H4 (cell line): ENCODE measurements at regions not wholly inside any gene's neighbourhood (a gene's known extent, or its start where the extent isn't known, plus 50 kb on each side); places are given as distances from the start of the nearest gene placed in this dataset.
"Not testable (repeated sequence)": the region's sequence is repeated elsewhere in the genome, so short reads cannot be mapped to it uniquely, and the experiment has no call there.

Experiments
- DNase-seq: peaks from one replicate; pipeline ENCODE4 v3.0.0-alpha.2; 2015; ENCODE audit warnings: low spot score

- no peak for DNase-seq
These were observed 92.6 kb downstream of the KIF26A start for GRCh38 chr14:104230946-104231345.

DNA sequence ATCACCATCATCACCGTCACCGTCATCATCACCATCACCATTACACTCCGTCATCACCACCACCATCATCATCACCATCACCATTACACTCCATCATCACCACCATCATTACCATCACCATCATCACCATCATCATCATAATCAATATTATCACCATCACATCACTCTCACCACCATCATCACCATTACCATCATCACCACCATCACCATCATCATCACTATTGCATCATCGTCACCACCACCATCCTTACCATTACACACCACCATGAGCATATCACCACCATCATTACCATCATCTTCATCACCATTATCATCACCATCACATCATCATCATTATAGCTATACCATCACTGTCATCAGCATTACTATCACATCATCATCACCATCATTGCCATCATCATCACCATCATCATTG, 93.7 kb downstream of the KIF26A start:
- no peak for DNase-seq

- DNase-seq: not testable (repeated sequence)
These were observed 95.8 kb downstream of the KIF26A start for GRCh38 chr14:104234007-104234786.

DNA sequence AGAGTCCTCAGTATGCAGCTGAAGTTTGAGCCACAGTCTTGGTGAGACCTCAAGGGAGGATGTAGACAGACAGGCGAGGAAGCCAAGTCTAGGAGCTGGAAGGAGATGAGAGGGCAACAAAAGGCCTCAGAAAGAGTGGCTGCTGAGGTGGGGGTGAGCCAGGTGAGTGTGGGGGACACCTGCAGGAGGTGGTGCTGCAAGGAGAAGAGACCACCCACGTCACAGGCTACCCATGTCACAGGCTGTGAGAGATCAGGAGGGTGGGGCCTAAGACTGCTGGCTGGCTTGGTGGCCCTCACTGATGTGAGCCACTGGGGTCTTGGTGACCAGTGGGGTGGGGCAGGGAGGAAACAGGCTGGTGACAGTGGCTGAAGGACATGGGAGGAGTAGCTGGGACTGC, 97.3 kb downstream of the KIF26A start:
- no peak for DNase-seq

GRCh38 chr14:104237651-104238423, 99.5 kb downstream of the KIF26A start:
- DNase-seq: no peak

DNA sequence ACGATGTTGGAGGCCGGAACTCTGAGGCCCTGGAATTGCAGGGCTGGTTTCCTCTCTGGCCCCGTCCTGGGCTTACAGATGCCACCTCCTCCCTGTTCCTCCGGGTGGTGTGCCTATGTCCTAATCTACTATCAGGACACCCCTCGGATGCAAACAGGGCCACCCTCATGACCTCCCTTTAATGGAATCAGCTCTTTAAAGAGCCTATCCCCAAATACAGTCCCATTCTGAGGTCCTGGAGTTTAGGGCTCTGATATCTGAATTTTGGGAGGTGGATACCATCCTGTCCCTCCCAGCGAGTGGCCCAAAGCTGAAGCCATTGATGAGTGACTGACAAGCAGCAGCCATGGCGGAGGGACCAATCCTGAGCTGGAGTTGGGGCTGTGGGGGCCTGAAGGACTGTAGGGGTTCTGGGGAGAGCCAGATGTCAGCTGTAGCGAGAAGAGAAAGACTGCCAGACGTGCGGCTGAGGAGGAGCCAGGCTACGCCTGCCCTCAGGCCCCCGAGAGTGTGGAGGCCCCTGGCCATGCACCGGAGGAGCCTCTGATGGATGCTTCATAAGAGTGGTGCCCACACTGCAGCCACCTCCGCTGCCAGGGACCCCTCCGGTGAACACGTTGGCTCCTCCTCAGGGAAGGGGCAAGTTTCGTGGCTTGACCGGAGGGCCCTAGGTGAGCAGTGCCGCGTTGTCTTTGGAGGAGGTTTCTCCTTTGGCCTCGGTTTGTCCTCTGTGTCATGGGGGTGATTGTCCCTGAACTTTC, 100.2 kb downstream of the KIF26A start:
- DNase-seq: no peak

- DNase-seq: no peak
These were observed 100.9 kb downstream of the KIF26A start for GRCh38 chr14:104239185-104239775.

DNA sequence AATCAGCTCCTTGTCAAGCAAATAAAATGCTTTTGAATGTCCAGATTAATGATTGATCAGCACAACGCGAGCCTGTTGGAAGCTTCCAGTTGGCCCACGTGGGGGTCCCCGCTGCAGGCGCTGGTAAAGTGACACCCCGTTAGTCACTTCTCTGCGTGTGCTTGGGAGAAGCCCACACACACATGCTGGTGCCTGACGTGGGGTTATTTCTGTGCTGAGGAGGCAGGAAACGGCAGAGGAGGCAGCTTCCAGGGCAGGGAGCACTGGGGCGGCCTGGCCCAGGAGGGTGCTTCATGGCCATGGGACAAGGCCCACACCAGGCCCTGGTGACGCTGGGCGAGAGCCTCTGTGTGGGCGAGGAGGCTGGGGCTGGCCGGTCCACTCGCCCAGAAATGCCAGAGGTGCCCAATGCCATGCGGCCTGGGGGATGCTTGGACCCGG, 101.5 kb downstream of the KIF26A start:
- no peak for DNase-seq

DNA sequence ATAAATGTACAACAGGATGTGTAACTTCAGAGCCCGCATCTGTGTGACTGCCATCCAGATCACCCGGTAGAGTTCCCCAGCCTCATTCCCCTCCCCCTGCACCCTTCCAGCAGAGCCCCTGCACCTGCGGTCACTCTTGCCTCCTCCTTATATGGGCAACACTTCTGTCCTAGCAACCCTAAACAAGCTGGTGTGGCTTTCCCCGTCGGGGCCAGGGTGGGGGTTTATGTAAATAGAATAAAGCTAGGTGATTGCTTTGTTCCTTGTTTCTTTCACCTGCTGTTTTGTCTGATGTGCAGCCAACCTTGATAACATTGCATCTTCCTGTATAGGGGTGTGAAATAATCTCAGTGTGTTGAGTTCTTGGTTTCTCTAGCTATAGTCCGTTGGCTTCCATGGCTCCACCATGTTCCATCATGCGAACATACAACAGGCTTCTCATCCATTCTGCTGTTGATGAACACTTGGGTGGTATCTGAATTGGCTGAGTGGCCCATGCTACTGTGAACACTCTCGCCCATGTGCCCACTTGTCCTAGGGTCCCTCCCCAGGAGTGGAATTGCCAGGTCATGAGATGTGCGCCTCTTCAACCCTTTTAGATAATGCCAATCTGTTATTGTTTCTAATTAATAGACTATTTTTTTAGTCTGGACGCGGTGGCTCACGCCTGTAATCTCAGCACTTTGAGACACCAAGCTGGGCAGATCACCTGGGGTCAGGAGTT, 102.2 kb downstream of the KIF26A start:
- no peak for DNase-seq

DNA sequence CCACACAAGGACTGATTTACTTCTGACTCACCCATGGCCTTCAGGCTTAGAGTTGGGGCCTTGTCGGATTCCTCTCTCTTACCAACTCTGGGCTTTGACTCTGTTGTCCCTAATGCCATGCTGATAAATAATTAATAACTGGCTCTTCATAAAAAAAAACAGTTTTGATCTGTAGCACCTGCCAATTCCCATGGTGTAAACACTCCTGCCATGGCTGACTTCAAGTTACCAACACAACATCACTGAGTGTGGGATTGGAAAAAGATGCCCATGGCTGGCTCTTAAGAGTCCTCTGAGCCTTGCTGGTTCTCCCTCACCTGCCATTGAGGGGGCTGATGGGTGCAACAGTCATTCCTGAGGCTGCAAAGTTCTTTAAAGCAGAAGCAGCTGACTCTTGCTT, 104.8 kb downstream of the KIF26A start:
- no peak for DNase-seq

DNA sequence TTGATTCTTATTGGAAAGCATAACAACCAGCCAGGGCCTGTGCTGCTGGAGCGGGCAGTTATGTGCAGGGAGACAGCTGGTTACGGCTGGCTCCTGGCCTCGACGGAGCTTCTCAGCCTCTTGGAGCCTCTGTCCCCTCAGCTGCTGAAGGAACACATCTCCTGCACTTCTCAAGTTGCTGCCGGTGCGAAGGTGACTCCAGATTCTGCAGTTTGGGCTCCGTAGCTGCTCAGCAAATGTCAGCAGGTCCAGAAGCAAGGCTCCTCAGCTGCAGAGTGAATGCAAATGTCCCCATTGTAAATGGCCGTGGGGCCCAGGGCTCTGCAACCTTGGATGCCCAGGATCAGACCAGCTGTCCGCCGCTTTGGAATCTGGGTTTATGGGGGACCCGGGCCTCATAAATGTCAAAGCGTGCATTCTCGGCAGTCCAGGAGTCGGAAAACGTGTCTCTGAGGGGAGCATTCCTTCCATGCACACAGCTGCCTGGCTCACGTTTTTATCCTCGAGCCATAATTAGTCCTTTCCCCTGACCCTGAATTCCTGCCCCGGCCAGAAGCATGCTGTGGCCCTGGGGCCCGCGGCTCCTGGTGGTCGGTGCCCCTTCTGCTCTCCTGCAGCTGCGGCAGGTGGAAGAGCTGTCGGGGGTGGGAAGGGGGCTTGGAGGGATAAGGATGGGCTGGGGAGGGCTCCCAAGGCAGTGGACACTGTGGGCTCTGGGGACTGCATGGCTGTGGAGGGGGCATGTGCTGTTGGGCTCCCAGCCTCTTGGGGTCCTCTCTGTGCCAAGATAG, 106.0 kb downstream of the KIF26A start:
- DNase-seq: no peak

DNA sequence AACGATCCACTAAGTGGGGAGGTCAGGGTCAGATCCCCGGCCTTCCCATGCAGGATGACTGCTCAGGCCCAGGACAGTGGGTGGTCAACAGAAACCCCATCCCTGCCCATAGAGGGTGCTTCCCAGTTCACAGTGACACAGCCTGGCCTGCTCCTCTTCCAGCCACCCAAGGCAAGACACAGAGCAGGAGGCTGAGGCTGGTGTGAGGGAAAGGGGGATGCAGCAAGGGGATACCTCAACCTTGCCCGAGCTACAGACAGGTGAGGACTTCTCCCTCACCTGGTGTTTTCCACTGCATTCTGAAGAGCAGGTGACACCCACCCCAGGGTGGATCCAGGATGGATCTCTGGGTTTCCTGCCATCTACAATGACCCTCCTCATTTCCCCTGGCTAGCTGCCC, 106.7 kb downstream of the KIF26A start:
- DNase-seq: no peak

DNA sequence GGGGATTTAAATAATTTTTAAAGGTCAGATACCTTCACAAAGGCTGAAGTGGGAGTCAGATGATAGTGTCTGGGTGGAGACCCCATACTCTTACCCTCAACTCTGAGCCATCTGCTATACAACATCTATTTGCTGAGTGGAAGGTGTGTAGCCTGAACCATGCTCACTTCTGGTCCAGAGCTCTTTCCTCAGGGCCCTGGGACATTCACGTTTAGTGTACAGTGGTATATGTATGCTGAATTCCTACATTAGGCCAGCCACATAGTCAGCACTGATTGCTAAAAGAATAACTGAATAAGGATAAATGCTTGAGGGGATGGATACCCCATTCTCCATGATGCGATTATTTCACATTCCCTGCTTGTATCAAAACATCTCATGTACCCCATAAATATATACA, 107.3 kb downstream of the KIF26A start:
- DNase-seq: no peak

DNA sequence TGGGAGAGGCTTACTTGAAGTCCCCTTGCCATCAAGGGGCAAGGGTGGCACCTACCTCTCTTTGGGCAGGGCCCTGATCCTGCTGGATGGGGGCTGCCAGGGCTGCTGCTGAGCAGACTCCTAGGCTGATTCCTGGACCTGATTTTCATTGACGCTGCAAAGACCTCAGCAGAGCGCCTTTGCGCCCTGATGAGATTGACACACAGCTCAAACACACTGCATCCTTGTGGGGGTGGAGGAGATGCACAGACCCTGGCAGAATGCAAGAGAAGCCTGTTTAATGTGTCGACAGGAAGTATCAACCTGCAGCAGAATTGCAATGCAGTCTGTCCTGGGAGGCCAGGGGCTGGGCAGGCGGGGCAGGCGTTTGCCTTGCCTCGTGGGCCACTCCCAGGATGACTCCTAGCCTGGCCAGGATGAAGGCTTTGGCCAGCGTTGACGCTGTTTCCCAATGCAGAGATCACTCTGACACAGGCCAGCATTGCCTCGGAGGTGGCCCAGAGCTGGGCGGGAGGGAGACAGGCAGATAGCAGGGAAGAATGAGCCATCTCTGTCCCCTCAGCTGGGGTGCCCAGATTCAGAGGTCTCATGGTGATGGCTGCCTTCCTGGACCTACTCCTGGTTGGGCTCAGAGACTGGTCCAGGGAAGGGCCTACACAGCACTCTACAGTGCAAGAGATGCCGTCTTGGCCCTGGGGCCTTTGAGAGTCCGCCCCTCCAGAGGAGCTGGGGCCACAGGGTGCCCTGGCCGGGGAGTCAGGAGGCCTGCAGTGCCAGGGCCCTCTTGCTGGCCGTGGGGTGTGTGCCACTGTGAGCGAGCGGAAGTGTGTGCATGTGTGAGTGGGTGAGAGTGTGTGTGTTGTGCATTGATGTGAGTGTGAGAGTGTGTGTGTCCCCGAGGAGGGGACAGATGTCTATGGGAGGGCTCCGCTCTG, 108.3 kb downstream of the KIF26A start:
- DNase-seq: no peak

DNA sequence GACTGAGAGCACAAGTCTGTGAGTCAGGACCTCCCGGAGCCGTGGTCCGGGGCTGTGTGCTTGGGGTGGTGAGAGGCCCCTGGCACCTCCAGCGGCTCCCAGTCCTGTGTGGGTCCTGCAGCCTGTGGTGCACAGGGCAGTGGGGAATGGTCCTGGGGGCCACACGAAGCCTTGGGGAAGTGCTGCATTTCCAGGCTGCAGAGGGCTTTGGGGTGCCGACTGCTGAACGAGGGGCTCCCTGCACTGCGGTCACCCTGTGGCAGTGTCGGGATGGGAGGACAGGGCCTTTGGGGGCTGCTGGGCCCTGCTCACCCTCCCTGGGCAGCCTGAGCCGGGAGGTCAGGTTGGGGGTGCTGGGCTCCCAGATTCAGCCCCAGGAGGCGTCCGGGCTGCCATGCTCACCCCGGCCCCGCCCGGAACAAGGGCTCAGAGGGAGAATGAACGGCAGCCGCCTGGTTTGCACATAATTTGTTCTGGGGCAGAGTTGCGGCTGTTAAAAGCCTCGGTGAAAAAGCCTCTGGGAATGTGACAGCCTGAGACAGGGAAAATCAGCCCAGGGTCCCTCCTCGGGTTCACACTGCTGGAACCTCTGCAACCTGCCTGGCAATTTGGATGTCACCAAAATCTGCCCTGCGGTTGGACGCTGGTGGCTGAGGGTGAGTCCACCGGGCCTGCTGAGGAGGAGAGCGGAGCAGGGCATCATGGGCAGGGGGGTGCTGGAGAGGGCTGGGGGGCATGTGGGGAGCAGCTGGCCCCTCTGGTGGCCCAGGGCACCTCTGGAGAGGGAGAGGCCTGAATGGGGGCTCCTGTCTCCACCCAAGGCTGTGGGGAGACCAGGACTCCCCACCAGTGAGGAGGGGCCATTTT, 109.2 kb downstream of the KIF26A start:
- DNase-seq: no peak

DNA sequence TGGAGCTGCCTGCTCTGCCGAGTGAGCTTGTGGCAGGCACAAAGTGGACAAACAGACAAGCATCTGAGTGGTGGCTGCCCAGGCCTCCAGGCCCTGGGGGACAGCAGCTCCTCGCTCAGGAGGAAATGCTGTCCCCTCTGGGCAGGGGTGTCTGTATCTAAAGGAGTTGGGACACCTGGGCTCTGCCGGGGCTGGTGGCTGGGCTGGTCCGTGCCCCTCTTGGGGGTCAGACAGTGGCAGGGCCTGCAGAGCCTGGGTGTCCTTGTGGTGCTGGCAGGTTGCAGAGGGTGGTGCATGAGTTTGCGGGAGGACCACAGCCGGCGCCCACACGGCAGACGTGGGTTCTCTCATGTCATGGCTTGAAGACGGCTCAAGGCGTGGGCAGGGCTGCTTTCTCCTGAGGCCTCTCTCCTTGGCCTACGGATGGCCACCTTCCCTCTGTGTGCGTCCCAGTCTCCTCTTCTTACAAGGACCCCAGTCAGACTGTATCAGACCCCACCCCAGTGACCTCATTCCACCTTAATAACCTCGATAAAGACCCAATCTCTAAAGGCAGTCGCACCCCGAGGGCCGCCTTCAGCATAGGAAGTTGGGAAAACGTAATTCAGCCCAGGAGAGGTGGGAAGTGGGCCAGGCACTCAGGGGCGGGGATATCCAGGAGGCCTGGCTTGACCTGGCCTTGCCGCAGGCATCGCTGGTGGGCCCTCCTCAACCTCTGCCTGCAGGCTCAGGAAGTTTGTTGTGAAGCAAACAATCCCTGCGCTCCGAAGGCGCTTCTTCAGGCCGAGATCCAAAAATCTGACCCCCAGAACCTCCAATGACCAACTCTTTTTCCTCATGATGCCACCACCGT, 110.0 kb downstream of the KIF26A start:
- DNase-seq: no peak

DNA sequence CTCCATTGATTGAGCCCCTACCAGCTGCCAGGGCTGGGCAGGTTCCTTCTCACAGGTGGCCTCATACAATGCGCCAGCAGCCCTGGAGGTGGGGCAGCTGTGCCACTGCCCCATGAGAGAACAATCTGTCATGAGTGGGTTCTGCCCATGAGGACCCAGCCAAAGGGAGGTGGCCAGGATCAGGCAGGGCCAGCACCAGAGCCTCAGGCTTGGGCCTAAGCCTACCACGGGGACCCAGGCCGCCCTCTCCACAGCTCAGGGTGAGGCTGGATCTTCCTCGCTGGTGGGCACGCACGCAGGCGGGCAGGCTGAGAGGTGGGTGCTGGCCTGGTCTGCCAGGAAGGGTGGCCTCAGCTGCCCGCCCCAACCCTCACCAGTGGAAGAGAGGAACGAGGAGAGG, 110.7 kb downstream of the KIF26A start:
- DNase-seq: no peak

- DNase-seq: no peak
These were observed 111.3 kb downstream of the KIF26A start for GRCh38 chr14:104249706-104250105.
